Mucosa of gallbladder (tissue), 1 donor: ENCODE measurements at regions not wholly inside any gene's neighbourhood (a gene's known extent, or its start where the extent isn't known, plus 50 kb on each side); places are given as distances from the start of the nearest gene placed in this dataset.
"Not testable (repeated sequence)": the region's sequence is repeated elsewhere in the genome, so short reads cannot be mapped to it uniquely, and the experiment has no call there.

Experiments used
- DNase-seq: peaks from one replicate; pipeline ENCODE4 v3.0.0-alpha.2; 2020; ENCODE audit warnings: low spot score
- donor health status: DM: no; HTN: no; CAD: no.

GRCh38 chr15:47887241-47887800, 170.0 kb downstream of the SEMA6D start:
- DNase-seq = no peak

GRCh38 chr15:47888385-47889100, 171.2 kb downstream of the SEMA6D start:
- no peak for DNase-seq

- no peak for DNase-seq
Measured at GRCh38 chr15:47890397-47891150, 173.3 kb downstream of the SEMA6D start.

GRCh38 chr15:47897525-47897924, 180.2 kb downstream of the SEMA6D start:
- DNase-seq = no peak

GRCh38 chr15:47900751-47901150, 183.4 kb downstream of the SEMA6D start:
- DNase-seq = no peak

- DNase-seq = no peak
Measured at GRCh38 chr15:47903368-47903767, 186.1 kb downstream of the SEMA6D start.

- DNase-seq = no peak
Measured at GRCh38 chr15:47908486-47908885, 191.2 kb downstream of the SEMA6D start.

GRCh38 chr15:47908950-47909670, 191.8 kb downstream of the SEMA6D start:
- no peak for DNase-seq

GRCh38 chr15:47912910-47913309, 195.6 kb downstream of the SEMA6D start:
- not testable (repeated sequence) for DNase-seq

- DNase-seq = no peak
Measured at GRCh38 chr15:47917881-47918280, 200.6 kb downstream of the SEMA6D start.

GRCh38 chr15:47918877-47919276, 201.6 kb downstream of the SEMA6D start:
- DNase-seq = no peak

- no peak for DNase-seq
Measured at GRCh38 chr15:47924381-47924780, 196.4 kb upstream of the SLC24A5 start.

- no peak for DNase-seq
Measured at GRCh38 chr15:47929138-47929803, 191.5 kb upstream of the SLC24A5 start.

- DNase-seq = no peak
Measured at GRCh38 chr15:47932261-47932660, 188.5 kb upstream of the SLC24A5 start.

- DNase-seq = no peak
Measured at GRCh38 chr15:47932951-47933641, 187.7 kb upstream of the SLC24A5 start.

GRCh38 chr15:47933865-47934264, 186.9 kb upstream of the SLC24A5 start:
- no peak for DNase-seq

GRCh38 chr15:47934342-47934741, 186.4 kb upstream of the SLC24A5 start:
- DNase-seq = no peak

- DNase-seq = no peak
Measured at GRCh38 chr15:47937834-47938233, 183.0 kb upstream of the SLC24A5 start.

GRCh38 chr15:47944637-47945288, 176.0 kb upstream of the SLC24A5 start:
- no peak for DNase-seq

GRCh38 chr15:47945872-47946650, 174.7 kb upstream of the SLC24A5 start:
- no peak for DNase-seq
